Epithelial cell of prostate (primary cell): ENCODE measurements at regions not wholly inside any gene's neighbourhood (a gene's known extent, or its start where the extent isn't known, plus 50 kb on each side); places are given as distances from the start of the nearest gene placed in this dataset.

Experiments used
- DNase-seq: peaks from one replicate; pipeline ENCODE4 v3.0.0-alpha.2; 2011; ENCODE audit warnings: low read depth, low spot score
- H3K27ac ChIP-seq: fragments of 450-650 bp; 2 replicates; pipeline ENCODE4 v1.5.1; 2017; ENCODE audit warnings: mild to moderate bottlenecking

GRCh38 chr2:43171789-43172188 lies 54.6 kb downstream of the ZFP36L2 start:
- no peak overlapping the region for H3K27ac ChIP-seq
- DNase-seq = no peak

GRCh38 chr2:43170405-43171105 lies 55.9 kb downstream of the ZFP36L2 start:
- H3K27ac ChIP-seq = no peak overlapping the region

GRCh38 chr2:43169987-43170386 lies 56.4 kb downstream of the ZFP36L2 start:
- DNase-seq = no peak
- H3K27ac ChIP-seq = peak overlapping the region; percentile 90

More at GRCh38 chr2:43170405-43171105, 55.9 kb downstream of the ZFP36L2 start:
- DNase-seq = no peak

- DNase-seq = peak; percentile 41
- peak overlapping the region; percentile 90 for H3K27ac ChIP-seq
Measured at GRCh38 chr2:43169099-43169945, 57.1 kb downstream of the ZFP36L2 start.

GRCh38 chr2:43168016-43168369 lies 58.4 kb downstream of the ZFP36L2 start:
- DNase-seq = no peak
- peak overlapping the region; percentile 90 for H3K27ac ChIP-seq

- H3K27ac ChIP-seq = no peak overlapping the region
- no peak for DNase-seq
Measured at GRCh38 chr2:43165378-43166069, 60.9 kb downstream of the ZFP36L2 start.

GRCh38 chr2:43164686-43165085 lies 61.7 kb downstream of the ZFP36L2 start:
- H3K27ac ChIP-seq = no peak overlapping the region
- no peak for DNase-seq

GRCh38 chr2:43163584-43164270 lies 62.7 kb downstream of the ZFP36L2 start:
- no peak for DNase-seq
- H3K27ac ChIP-seq = no peak overlapping the region

- H3K27ac ChIP-seq = no peak overlapping the region
- DNase-seq = no peak
Measured at GRCh38 chr2:43162511-43162776, 64.0 kb downstream of the ZFP36L2 start.

- H3K27ac ChIP-seq = no peak overlapping the region
- no peak for DNase-seq
Measured at GRCh38 chr2:43161650-43162510, 64.5 kb downstream of the ZFP36L2 start.

GRCh38 chr2:43160778-43161177 lies 65.6 kb downstream of the ZFP36L2 start:
- DNase-seq = no peak
- H3K27ac ChIP-seq = peak overlapping the region; percentile 98

GRCh38 chr2:43159797-43160196 lies 66.6 kb downstream of the ZFP36L2 start:
- DNase-seq = no peak

GRCh38 chr2:43158259-43158880 lies 68.0 kb downstream of the ZFP36L2 start:
- peak; percentile 89 for DNase-seq
- H3K27ac ChIP-seq = peak overlapping the region; percentile 98

More at GRCh38 chr2:43159797-43160196, 66.6 kb downstream of the ZFP36L2 start:
- peak overlapping the region; percentile 98 for H3K27ac ChIP-seq

- peak; percentile 56 for DNase-seq
- peak overlapping the region; percentile 98 for H3K27ac ChIP-seq
Measured at GRCh38 chr2:43157506-43158246, 68.7 kb downstream of the ZFP36L2 start.

- no peak overlapping the region for H3K27ac ChIP-seq
- no peak for DNase-seq
Measured at GRCh38 chr2:43155851-43156411, 70.5 kb downstream of the ZFP36L2 start.

- no peak for DNase-seq
- H3K27ac ChIP-seq = no peak overlapping the region
Measured at GRCh38 chr2:43154685-43155084, 71.7 kb downstream of the ZFP36L2 start.

- DNase-seq = no peak
Measured at GRCh38 chr2:43152741-43153647, 73.4 kb downstream of the ZFP36L2 start.

More at GRCh38 chr2:43152741-43153647, 73.4 kb downstream of the ZFP36L2 start:
- H3K27ac ChIP-seq = no peak overlapping the region
